ENCODE measurements at regions not wholly inside any gene's neighbourhood (a gene's known extent, or its start where the extent isn't known, plus 50 kb on each side); places are given as distances from the start of the nearest gene placed in this dataset.

DNA sequence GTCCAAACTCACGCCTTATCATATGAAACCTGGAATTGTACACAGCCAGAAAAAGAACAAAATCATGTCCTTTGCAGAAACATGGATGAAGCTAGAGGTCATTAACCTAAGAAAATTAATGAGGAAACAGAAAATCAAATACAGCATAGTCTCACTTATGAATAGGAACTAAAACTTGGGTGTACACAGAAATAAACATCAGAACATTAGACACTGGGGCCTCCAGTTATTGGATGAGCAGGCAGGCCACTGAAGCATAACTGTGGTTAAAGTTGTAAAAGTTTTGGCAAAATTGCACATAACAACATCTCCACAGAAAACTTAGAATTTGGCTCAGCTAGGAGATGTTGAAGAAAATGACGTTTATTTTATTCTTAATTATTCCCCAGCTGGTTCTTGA, 101.4 kb upstream of the RBMY1J start:
- no peak for DNase-seq (ENCODE audit: low spot score)
- WGBS = 43% methylated on average over 2 of the region's 2 CpGs
- Histone ChIP-seq H3K9ac (ENCODE audit: low read depth in 1 of 2, low read length in 2 of 2) (no peak overlapping the region), H3K27me3 (ENCODE audit: control insufficient read depth in 4 of 4, insufficient read depth in 4 of 4, low read length in 3 of 4) (no peaks in the 10 kb centered on the region), H3K36me3 (ENCODE audit: control insufficient read depth in 4 of 4, insufficient read depth in 3 of 4, low read depth in 1 of 4, low read length in 3 of 4) (no peaks in the 10 kb centered on the region), H3K4me1 (ENCODE audit: control insufficient read depth in 4 of 4, insufficient read depth in 4 of 4, low read length in 3 of 4) (no peaks in the 10 kb centered on the region), H3K9me3 (ENCODE audit: control insufficient read depth in 4 of 4, low read length in 3 of 4) (no peaks in the 10 kb centered on the region), H3K4me3 (ENCODE audit: low read depth in 1 of 3, low read length in 3 of 3) (no peak overlapping the region), H3K27ac (ENCODE audit: low read depth in 1 of 2, low read length in 2 of 2) (no peak overlapping the region)
- TF ChIP-seq RXRA (IDR thresholded peaks at IDR 0.05) = peak in 1 of 2 donors; percentile 5
- no peak for TF ChIP-seq FOXA1 (IDR thresholded peaks at IDR 0.05)

DNA sequence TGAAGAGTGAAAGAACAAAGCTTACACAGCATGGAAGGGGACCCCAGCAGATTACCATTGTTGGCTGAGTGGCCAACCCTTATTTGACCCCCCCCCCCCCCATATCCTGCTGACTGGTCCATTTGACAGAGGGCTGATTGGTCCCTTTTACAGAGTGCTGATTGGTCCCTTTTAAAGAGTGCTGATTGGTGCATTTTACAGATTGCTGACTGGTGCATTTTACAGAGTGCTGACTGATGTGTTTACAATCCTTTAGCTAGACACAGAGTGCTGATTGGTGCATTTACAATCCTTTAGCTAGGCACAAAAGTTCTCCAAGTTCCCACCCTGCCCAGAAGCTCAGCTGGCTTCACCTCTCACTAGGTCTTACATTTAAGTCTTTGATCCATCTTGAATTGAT, 80.0 kb upstream of the RBMY1F start:
- no peak for TF ChIP-seq RAD21 (IDR thresholded peaks at IDR 0.05)
- TF ChIP-seq, protein P1, sequence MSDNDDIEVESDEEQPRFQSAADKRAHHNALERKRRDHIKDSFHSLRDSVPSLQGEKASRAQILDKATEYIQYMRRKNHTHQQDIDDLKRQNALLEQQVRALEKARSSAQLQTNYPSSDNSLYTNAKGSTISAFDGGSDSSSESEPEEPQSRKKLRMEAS (IDR thresholded peaks at IDR 0.05) = no peak
- no peak for TF ChIP-seq FOXA2 (IDR thresholded peaks at IDR 0.05)
- TF ChIP-seq SP1 (IDR thresholded peaks at IDR 0.05) = no peak
- no peak for TF ChIP-seq GABPA (IDR thresholded peaks at IDR 0.05 in 1 of 2, conservative IDR thresholded peaks at IDR 0.05 in 1 of 2)
- TF ChIP-seq, protein P2, sequence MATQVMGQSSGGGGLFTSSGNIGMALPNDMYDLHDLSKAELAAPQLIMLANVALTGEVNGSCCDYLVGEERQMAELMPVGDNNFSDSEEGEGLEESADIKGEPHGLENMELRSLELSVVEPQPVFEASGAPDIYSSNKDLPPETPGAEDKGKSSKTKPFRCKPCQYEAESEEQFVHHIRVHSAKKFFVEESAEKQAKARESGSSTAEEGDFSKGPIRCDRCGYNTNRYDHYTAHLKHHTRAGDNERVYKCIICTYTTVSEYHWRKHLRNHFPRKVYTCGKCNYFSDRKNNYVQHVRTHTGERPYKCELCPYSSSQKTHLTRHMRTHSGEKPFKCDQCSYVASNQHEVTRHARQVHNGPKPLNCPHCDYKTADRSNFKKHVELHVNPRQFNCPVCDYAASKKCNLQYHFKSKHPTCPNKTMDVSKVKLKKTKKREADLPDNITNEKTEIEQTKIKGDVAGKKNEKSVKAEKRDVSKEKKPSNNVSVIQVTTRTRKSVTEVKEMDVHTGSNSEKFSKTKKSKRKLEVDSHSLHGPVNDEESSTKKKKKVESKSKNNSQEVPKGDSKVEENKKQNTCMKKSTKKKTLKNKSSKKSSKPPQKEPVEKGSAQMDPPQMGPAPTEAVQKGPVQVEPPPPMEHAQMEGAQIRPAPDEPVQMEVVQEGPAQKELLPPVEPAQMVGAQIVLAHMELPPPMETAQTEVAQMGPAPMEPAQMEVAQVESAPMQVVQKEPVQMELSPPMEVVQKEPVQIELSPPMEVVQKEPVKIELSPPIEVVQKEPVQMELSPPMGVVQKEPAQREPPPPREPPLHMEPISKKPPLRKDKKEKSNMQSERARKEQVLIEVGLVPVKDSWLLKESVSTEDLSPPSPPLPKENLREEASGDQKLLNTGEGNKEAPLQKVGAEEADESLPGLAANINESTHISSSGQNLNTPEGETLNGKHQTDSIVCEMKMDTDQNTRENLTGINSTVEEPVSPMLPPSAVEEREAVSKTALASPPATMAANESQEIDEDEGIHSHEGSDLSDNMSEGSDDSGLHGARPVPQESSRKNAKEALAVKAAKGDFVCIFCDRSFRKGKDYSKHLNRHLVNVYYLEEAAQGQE (IDR thresholded peaks at IDR 0.05) = no peak
- TF ChIP-seq YY1 (IDR thresholded peaks at IDR 0.05) = no peak
- TF ChIP-seq JUND (IDR thresholded peaks at IDR 0.05) = no peak
- TF ChIP-seq, protein P3, sequence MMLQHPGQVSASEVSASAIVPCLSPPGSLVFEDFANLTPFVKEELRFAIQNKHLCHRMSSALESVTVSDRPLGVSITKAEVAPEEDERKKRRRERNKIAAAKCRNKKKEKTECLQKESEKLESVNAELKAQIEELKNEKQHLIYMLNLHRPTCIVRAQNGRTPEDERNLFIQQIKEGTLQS (IDR thresholded peaks at IDR 0.05) = no peak
- no peak for TF ChIP-seq HNF4A (conservative IDR thresholded peaks at IDR 0.05)
- no peak for TF ChIP-seq TAF1 (conservative IDR thresholded peaks at IDR 0.05)
- TF ChIP-seq, protein P4, sequence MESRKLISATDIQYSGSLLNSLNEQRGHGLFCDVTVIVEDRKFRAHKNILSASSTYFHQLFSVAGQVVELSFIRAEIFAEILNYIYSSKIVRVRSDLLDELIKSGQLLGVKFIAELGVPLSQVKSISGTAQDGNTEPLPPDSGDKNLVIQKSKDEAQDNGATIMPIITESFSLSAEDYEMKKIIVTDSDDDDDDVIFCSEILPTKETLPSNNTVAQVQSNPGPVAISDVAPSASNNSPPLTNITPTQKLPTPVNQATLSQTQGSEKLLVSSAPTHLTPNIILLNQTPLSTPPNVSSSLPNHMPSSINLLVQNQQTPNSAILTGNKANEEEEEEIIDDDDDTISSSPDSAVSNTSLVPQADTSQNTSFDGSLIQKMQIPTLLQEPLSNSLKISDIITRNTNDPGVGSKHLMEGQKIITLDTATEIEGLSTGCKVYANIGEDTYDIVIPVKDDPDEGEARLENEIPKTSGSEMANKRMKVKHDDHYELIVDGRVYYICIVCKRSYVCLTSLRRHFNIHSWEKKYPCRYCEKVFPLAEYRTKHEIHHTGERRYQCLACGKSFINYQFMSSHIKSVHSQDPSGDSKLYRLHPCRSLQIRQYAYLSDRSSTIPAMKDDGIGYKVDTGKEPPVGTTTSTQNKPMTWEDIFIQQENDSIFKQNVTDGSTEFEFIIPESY (IDR thresholded peaks at IDR 0.05) = no peak
- TF ChIP-seq HNF4G (IDR thresholded peaks at IDR 0.05) = no peak
- TF ChIP-seq EGR1 (IDR thresholded peaks at IDR 0.05; ENCODE audit: low read depth in 2 of 2) = no peak
- Histone ChIP-seq H3K27me3 (ENCODE audit: control insufficient read depth in 4 of 4, insufficient read depth in 4 of 4, low read length in 3 of 4) (no peaks in the 10 kb centered on the region), H3K9ac (ENCODE audit: low read depth in 1 of 2, low read length in 2 of 2) (no peak overlapping the region), H3K4me3 (ENCODE audit: low read depth in 1 of 3, low read length in 3 of 3) (no peak overlapping the region), H3K4me1 (ENCODE audit: control insufficient read depth in 4 of 4, insufficient read depth in 4 of 4, low read length in 3 of 4) (no peaks in the 10 kb centered on the region), H3K36me3 (ENCODE audit: control insufficient read depth in 4 of 4, insufficient read depth in 3 of 4, low read depth in 1 of 4, low read length in 3 of 4) (no peaks in the 10 kb centered on the region), H3K9me3 (ENCODE audit: control insufficient read depth in 4 of 4, low read length in 3 of 4) (no peaks in the 10 kb centered on the region), H3K27ac (ENCODE audit: low read depth in 1 of 2, low read length in 2 of 2) (no peak overlapping the region)
- DNase-seq (ENCODE audit: low spot score) = no peak

Data from liver (tissue), 7 donors.